ENCODE measurements at regions not wholly inside any gene's neighbourhood (a gene's known extent, or its start where the extent isn't known, plus 50 kb on each side); places are given as distances from the start of the nearest gene placed in this dataset.

GRCh38 chr1:181387702-181388101, 95.6 kb upstream of the CACNA1E start:
- DNase-seq (ENCODE audit: low read depth, low spot score), result no peak

DNA sequence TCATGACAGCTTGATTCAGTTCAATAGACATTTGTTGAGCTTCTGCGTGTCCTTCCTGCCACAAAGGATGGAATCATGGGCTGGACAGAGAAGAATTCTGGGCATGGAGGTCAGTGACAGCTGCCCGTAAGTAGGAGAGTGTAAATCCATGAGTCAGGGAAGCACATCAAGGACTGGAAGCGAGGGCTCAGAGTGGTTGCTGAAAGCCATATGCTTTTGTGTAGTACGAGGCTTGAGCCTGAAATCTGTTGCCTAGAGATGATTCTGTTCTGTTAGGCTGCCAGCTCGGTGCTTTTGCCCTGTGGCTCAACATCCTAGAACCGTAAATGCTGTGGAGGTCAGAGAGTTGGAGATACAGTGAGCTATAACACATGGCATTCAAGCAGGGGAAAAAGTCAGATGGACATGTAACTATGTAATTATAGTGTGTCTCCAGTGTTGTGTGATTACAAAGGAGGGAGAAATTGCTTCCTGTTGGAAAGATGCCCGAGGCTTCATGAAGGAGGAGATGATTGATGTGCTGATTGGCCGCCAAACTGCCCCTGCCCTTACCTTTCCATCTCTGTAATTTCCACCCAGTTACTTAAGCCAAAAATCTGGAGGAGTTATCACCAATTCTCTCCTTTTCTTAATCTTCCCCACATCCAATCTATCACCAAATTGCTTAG, 92.8 kb upstream of the CACNA1E start:
- no peak for DNase-seq (ENCODE audit: low read depth, low spot score)

DNA sequence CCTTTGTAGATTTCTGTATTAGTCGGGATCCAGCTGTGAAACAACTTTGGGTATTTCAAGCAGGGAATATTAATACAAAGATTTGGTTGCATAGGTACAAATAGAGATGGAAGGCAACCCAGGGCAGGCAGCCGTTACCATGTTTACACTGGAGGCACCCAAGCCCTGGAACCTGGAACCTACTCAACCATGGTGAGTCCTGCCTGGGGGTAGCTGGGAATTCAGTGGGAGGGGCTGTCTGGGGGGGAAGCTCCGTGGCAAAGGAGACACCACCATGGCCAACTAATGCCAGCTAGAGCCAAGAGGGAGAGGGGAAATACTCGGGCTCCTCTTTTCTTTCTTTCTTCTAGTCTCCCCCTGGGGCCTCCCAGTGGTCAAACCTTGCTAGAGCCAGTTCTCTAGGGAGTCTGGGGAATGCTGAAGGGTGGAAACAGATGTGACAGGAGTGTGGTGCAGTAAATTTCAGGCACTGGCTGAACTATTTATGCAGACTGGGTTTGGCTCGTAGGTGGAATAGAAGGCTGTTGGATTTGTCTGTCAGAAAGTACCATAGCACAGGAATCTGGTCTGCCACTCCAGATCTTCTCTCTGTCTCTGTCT, 91.9 kb upstream of the CACNA1E start:
- DNase-seq (ENCODE audit: low read depth, low spot score), result no peak

GRCh38 chr1:181392133-181392532, 91.2 kb upstream of the CACNA1E start:
- DNase-seq (ENCODE audit: low read depth, low spot score), result no peak

DNA sequence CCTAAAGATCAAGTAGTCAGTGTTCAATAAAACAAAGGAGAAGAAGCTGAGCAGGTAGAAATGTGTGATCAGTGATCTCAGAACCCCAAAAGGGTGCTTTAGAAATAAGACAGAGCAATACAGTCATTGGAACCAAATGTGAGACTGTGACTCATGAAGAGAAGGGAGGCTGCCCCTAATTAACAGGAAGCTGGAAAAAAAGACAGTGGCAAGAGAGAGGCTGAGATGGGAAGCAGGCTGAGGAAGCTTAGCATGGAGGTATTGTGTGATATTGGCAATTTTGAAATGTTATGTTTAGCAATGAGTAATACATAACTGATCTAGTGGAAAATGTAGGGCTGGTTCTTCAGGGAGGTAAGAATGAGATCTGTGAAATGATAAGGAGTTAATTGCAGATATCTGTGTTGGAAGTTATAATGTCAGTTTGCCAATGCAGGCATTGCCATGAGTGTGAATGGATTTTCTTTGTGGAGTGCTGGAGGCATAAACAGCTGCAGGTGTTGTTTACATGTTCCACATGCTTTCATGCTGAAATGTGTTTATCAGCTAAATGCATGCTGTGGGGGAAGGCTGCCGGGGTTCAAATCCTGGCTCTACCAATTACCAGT, 90.6 kb upstream of the CACNA1E start:
- no peak for DNase-seq (ENCODE audit: low read depth, low spot score)

DNA sequence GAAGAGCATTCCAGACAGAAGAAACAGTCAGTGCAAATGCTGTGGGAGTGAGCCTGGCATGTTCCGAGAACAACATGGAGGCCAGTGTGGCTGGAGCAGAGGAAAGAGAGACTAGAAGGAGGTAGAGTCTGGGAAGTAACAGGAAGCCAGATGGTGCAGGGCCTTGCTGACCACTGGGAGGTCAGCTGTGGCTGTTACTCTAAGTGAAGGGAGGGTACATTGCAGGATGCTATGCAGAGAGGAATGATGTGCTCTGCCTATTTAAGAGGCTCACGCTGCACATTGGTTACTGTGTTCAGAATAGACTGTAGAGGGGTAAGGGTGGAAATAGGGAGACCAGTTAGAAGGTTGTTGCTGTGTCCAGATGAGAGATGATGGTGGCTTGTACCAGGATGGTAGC, 88.6 kb upstream of the CACNA1E start:
- DNase-seq (ENCODE audit: low read depth, low spot score), result no peak

- DNase-seq (ENCODE audit: low read depth, low spot score), result no peak
Observed at GRCh38 chr1:181396171-181396670, 87.1 kb upstream of the CACNA1E start.

DNA sequence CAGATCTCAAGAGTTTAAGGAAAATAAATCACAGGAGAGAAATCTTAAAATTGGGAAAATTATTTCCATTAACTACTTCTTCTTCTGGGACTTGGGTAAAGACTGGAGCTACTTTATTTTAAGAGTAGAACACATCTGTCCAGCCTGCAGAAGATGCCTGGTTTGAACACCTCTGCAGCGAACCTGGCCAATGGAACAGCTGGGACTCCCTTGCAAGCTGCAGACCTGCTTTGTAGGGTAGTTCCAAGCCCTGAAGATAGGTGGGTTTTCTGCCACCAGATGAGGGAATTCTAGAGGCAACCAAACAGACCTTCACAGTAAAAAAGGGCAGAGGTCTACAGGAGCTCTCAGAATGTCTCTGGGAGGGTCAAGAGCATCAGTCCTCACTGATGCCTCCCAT, 86.5 kb upstream of the CACNA1E start:
- no peak for DNase-seq (ENCODE audit: low read depth, low spot score)

GRCh38 chr1:181397845-181398244, 85.5 kb upstream of the CACNA1E start:
- DNase-seq (ENCODE audit: low read depth, low spot score), result no peak

- DNase-seq (ENCODE audit: low read depth, low spot score), result no peak
Observed at GRCh38 chr1:181398544-181398943, 84.8 kb upstream of the CACNA1E start.

DNA sequence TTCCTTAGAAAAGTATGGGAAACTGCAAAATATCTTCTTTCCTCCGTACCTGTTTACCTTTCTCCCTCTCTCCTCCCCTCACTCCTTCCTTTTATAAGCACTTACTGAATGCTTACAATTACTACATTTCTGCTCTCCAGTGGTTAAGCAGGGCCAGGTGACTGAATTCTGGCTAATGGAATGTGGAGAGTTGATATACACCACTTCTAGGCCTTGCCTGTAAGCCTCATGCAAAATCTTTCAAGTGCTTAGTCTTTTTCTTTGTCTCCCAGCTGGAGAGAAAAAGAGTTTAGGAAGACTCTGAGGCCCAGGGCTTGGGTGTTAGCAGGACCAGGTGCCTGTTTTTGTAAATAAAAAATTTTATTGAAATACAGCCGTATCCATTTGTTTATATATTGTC, 77.7 kb upstream of the CACNA1E start:
- DNase-seq (ENCODE audit: low read depth, low spot score), result no peak

- no peak for DNase-seq (ENCODE audit: low read depth, low spot score)
Observed at GRCh38 chr1:181406989-181407388, 76.3 kb upstream of the CACNA1E start.

GRCh38 chr1:181409981-181410380, 73.3 kb upstream of the CACNA1E start:
- no peak for DNase-seq (ENCODE audit: low read depth, low spot score)

- DNase-seq (ENCODE audit: low read depth, low spot score), result no peak
Observed at GRCh38 chr1:181412746-181413145, 70.6 kb upstream of the CACNA1E start.

GRCh38 chr1:181413195-181413815, 70.0 kb upstream of the CACNA1E start:
- no peak for DNase-seq (ENCODE audit: low read depth, low spot score)

- DNase-seq (ENCODE audit: low read depth, low spot score), result no peak
Observed at GRCh38 chr1:181413836-181414235, 69.5 kb upstream of the CACNA1E start.

GRCh38 chr1:181416268-181416860, 67.0 kb upstream of the CACNA1E start:
- DNase-seq (ENCODE audit: low read depth, low spot score), result no peak

- DNase-seq (ENCODE audit: low read depth, low spot score), result no peak
Observed at GRCh38 chr1:181417915-181418314, 65.4 kb upstream of the CACNA1E start.

DNA sequence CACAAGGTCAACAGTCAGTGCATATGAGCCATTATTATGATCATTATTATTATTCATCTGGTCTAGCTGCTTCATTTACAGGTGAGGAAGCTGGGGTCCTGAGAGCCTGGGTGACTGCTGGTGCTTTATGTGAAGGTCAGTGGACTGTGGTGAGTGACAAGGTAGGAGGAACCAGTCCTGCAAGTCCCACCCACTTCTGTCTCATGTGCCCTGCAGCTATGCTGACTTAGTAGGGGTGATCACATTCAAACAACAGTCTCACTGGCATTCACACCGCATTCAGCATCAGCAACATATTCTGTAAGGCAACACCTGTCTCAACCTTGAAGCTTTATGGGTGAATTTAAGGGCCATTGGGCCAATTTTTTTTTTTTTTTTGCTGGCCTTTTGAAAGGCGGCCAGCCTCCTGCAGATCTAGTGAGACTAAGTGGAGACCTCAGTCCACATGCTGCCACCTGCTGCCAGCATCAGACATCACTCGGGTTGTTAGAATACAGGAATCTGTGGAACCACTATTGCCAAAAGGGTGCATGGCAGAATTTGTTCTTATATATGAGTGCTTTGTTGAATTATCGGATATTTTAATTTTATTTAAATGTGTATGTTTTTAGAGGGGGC, 59.9 kb upstream of the CACNA1E start:
- no peak for DNase-seq (ENCODE audit: low read depth, low spot score)

- peak; percentile 23 for DNase-seq (ENCODE audit: low read depth, low spot score)
Observed at GRCh38 chr1:181424786-181425403, 58.4 kb upstream of the CACNA1E start.

GRCh38 chr1:181425566-181425965, 57.8 kb upstream of the CACNA1E start:
- DNase-seq (ENCODE audit: low read depth, low spot score), result no peak
